Keratinocyte (primary cell): ENCODE measurements at regions not wholly inside any gene's neighbourhood (a gene's known extent, or its start where the extent isn't known, plus 50 kb on each side); places are given as distances from the start of the nearest gene placed in this dataset.
"Not testable (repeated sequence)": the region's sequence is repeated elsewhere in the genome, so short reads cannot be mapped to it uniquely, and the experiment has no call there.

Source experiments
- DNase-seq: peaks from one replicate; pipeline ENCODE4 v3.0.0-alpha.2; 2011; ENCODE audit warnings: low read depth, missing footprints, low spot score
- FAIRE-seq: peaks from 2 replicates; lab custom pipeline; 2011; peaks lifted over from hg19 to GRCh38; lab: Jason Lieb, UNC
- H2AFZ ChIP-seq: 2 replicates; pipeline ENCODE4 v1.6.0; 2012; ENCODE audit warnings: low read length, control low read depth, inconsistent platforms; ENCODE audit not compliant: control insufficient read depth
- H3K27ac ChIP-seq: 2 replicates; pipeline ENCODE4 v1.5.1; 2011; ENCODE audit warnings: low read length; ENCODE audit not compliant: control insufficient read depth, insufficient read depth
- H3K27me3 ChIP-seq: 3 replicates; pipeline ENCODE4 v1.6.0; 2011; ENCODE audit warnings: low read length; ENCODE audit not compliant: control insufficient read depth, insufficient read depth; ENCODE audit errors: extremely low read depth
- H3K36me3 ChIP-seq, 2 experiments: 2 replicates in 1 of 2; 3 replicates in 1 of 2; pipeline ENCODE4 v1.5.1; 2011; ENCODE audit warnings: low read length in 2 of 2, mild to moderate bottlenecking in 1 of 2; ENCODE audit not compliant: control insufficient read depth in 2 of 2, insufficient read depth in 2 of 2; ENCODE audit errors: extremely low read depth in 1 of 2
- H3K4me1 ChIP-seq: 3 replicates; pipeline ENCODE4 v1.5.1; 2011; ENCODE audit warnings: low read length; ENCODE audit not compliant: control insufficient read depth, insufficient read depth; ENCODE audit errors: extremely low read depth
- H3K4me2 ChIP-seq: 3 replicates; pipeline ENCODE4 v1.6.0; 2011; ENCODE audit warnings: low read depth, low read length; ENCODE audit not compliant: control insufficient read depth, insufficient read depth; ENCODE audit errors: extremely low read depth
- H3K4me3 ChIP-seq, 3 experiments: fragments of 200-600 bp in 1 of 3; sonication (generic) in 1 of 3; 2 replicates in 2 of 3; 3 replicates in 1 of 3; pipeline ENCODE4 v1.5.1; 2011 to 2016; ENCODE audit warnings: low read length in 3 of 3, mild to moderate bottlenecking in 3 of 3, control low read depth in 2 of 3, inconsistent platforms in 1 of 3, low read depth in 1 of 3, mixed read lengths in 1 of 3, mixed run types in 1 of 3, moderate library complexity in 1 of 3; ENCODE audit not compliant: control insufficient read depth in 2 of 3, insufficient read depth in 2 of 3; ENCODE audit errors: extremely low read depth in 1 of 3
- H3K79me2 ChIP-seq: 2 replicates; pipeline ENCODE4 v1.6.0; 2012; ENCODE audit warnings: low read length; ENCODE audit not compliant: control insufficient read depth, insufficient read depth
- H3K9ac ChIP-seq: 3 replicates; pipeline ENCODE4 v1.6.0; 2011; ENCODE audit warnings: low read length; ENCODE audit not compliant: control insufficient read depth, insufficient read depth; ENCODE audit errors: extremely low read depth
- H3K9me1 ChIP-seq: 3 replicates; pipeline ENCODE4 v1.6.0; 2011; ENCODE audit warnings: low read length; ENCODE audit not compliant: control insufficient read depth, insufficient read depth; ENCODE audit errors: extremely low read depth
- H3K9me3 ChIP-seq: 2 replicates; pipeline ENCODE4 v1.5.1; 2012; ENCODE audit warnings: low read depth, low read length; ENCODE audit not compliant: control insufficient read depth
- H4K20me1 ChIP-seq: 3 replicates; pipeline ENCODE4 v1.6.0; 2011; ENCODE audit warnings: low read length; ENCODE audit not compliant: control insufficient read depth, insufficient read depth; ENCODE audit errors: extremely low read depth
- EZH2 ChIP-seq: IDR thresholded peaks from one replicate; pipeline ENCODE4 v1.6.1; 2012; ENCODE audit warnings: inconsistent platforms, mild to moderate bottlenecking, low read length, moderate library complexity
- dilution Hi-C: fragments of 300-500 bp; cut with MboI; formaldehyde crosslinking; loops from one replicate; pipeline ENCODE4 v1.7.0; 2020; ENCODE audit warnings: low sequenced_read_pairs; ENCODE audit not compliant: extremely low pct_ligation_motif_present
- TF ChIP-seq, protein P1 (sequence below), 3 experiments: IDR thresholded peaks in 1 of 3; conservative IDR thresholded peaks in 1 of 3; optimal IDR thresholded peaks in 1 of 3; 2 replicates in 2 of 3; 3 replicates in 1 of 3; pipeline versions ENCODE3 to v1.5.1; 2011; ENCODE audit warnings: low read length in 3 of 3, mild to moderate bottlenecking in 3 of 3, moderate library complexity in 2 of 3, control low read depth in 1 of 3, inconsistent platforms in 1 of 3; ENCODE audit not compliant: insufficient read depth in 2 of 3; ENCODE audit errors: extremely low read depth in 1 of 3

DNA sequence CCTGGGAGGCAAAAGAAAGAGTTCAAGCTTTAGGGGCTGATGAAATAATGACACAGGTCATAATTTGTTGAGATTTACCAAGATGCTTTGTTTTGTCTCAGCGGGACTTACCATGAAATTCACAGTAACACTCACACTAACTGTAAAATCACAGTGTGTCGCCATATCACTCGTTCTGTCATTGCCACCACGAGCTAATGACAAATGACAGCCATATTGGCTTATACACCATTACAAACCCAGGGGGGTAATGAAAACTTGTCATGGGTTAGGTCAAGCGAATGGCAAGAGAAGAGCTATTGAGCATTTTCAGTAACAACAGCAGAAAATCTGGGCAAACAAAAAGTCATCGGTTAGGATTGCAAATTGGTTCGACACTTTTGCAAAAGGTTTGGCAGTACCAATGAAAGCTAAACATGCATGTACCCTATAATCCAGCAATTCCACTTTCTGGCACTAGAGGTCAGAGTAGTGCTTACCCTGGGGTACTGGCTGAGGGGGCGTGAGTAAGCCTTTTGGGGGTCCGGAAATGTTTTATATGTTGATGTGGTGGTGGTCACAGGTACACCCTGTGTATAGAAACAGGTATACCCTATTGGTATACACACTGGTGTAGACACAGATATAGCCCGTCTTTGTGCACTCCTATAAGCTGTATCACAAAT, 83.9 kb upstream of the RAI2 start:
- DNase-seq (no peak), FAIRE-seq (peak; percentile 9)
- no peaks in the 10 kb centered on the region for H3K9me1 ChIP-seq
- H3K9me3 ChIP-seq = no peaks in the 10 kb centered on the region
- TF ChIP-seq, protein P1, sequence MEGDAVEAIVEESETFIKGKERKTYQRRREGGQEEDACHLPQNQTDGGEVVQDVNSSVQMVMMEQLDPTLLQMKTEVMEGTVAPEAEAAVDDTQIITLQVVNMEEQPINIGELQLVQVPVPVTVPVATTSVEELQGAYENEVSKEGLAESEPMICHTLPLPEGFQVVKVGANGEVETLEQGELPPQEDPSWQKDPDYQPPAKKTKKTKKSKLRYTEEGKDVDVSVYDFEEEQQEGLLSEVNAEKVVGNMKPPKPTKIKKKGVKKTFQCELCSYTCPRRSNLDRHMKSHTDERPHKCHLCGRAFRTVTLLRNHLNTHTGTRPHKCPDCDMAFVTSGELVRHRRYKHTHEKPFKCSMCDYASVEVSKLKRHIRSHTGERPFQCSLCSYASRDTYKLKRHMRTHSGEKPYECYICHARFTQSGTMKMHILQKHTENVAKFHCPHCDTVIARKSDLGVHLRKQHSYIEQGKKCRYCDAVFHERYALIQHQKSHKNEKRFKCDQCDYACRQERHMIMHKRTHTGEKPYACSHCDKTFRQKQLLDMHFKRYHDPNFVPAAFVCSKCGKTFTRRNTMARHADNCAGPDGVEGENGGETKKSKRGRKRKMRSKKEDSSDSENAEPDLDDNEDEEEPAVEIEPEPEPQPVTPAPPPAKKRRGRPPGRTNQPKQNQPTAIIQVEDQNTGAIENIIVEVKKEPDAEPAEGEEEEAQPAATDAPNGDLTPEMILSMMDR (optimal IDR thresholded peaks at IDR 0.05 in 1 of 3, IDR thresholded peaks at IDR 0.05 in 1 of 3, conservative IDR thresholded peaks at IDR 0.05 in 1 of 3; ENCODE audit: extremely low read depth in 1 of 3, insufficient read depth in 2 of 3, low read length in 3 of 3) = peak; percentile 53 to 62 (median 62)
- TF ChIP-seq EZH2 = no peak
- no peak overlapping the region for H3K4me2 ChIP-seq
- H3K36me3 ChIP-seq = no peaks in the 10 kb centered on the region
- H2AFZ ChIP-seq = no peak overlapping the region
- no peaks in the 10 kb centered on the region for H4K20me1 ChIP-seq
- dilution Hi-C loops = no loop called here
- no peaks in the 10 kb centered on the region for H3K79me2 ChIP-seq
- no peak overlapping the region for H3K4me3 ChIP-seq
- no peaks in the 10 kb centered on the region for H3K27me3 ChIP-seq
- no peak overlapping the region for H3K9ac ChIP-seq
- H3K27ac ChIP-seq = no peak overlapping the region
- no peaks in the 10 kb centered on the region for H3K4me1 ChIP-seq

DNA sequence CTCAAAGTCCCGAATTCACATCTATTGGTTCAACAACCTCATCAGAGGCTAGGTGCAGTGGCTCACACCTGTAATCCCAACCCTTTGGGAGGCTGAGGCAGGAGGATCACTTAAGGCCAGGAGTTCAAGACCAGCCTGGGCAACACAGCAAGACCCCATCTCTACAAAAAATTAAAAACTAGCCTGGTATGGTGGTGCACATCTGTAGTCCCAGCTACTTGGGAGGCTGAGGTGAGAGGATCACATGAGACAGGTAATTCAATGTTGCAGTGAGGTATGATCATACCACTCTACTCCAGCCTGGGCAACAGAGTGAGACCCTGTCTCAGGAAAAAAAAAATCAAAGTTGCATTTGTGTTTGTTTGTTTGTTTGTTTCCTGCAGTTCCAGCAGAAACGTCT, 80.1 kb upstream of the RAI2 start:
- dilution Hi-C loops, H3K27ac ChIP-seq, H3K4me1 ChIP-seq, FAIRE-seq, H3K4me2 ChIP-seq, H3K4me3 ChIP-seq, H3K27me3 ChIP-seq, H3K79me2 ChIP-seq, H4K20me1 ChIP-seq, H2AFZ ChIP-seq, H3K36me3 ChIP-seq, H3K9ac ChIP-seq, H3K9me3 ChIP-seq, DNase-seq, H3K9me1 ChIP-seq: not testable (repeated sequence)

DNA sequence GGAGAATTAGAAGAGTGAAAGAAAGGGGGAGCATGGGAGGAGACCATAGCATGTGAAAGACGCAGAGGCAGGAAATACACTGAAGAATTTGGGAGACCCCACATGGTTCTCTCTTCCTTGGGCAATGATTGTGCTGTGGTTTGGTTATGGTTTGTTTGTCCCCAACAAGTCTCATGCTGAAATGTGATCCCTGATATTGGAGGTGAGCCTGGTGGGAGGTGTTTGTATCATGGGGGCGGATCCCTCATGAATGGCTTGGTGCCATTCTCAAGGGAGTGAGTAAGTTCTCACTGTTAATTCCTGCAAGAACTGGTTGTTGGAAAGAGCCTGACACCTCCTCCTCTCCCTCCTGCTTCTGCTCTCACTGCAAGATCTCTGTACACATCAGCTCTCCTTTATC, 78.6 kb upstream of the RAI2 start:
- H3K27ac ChIP-seq = no peak overlapping the region
- FAIRE-seq (no peak), DNase-seq (no peak)
- H3K4me3 ChIP-seq = no peak overlapping the region
- dilution Hi-C loops = no loop called here
- no peaks in the 10 kb centered on the region for H3K79me2 ChIP-seq
- H3K9ac ChIP-seq = no peak overlapping the region
- no peaks in the 10 kb centered on the region for H3K9me3 ChIP-seq
- no peaks in the 10 kb centered on the region for H3K4me1 ChIP-seq
- H3K36me3 ChIP-seq = no peaks in the 10 kb centered on the region
- H3K9me1 ChIP-seq = no peaks in the 10 kb centered on the region
- no peaks in the 10 kb centered on the region for H4K20me1 ChIP-seq
- TF ChIP-seq EZH2 = no peak
- no peak overlapping the region for H2AFZ ChIP-seq
- no peaks in the 10 kb centered on the region for H3K27me3 ChIP-seq
- no peak overlapping the region for H3K4me2 ChIP-seq
